ENCODE measurements at regions not wholly inside any gene's neighbourhood (a gene's known extent, or its start where the extent isn't known, plus 50 kb on each side); places are given as distances from the start of the nearest gene placed in this dataset.

GRCh38 chr21:41100826-41101550 lies 67.0 kb upstream of the BACE2 start:
- no peaks in the 10 kb centered on the region for H3K36me3 ChIP-seq (ENCODE audit: control insufficient read depth in 2 of 3, insufficient read depth in 3 of 3, low read length in 3 of 3)
- TF ChIP-seq, protein P1, sequence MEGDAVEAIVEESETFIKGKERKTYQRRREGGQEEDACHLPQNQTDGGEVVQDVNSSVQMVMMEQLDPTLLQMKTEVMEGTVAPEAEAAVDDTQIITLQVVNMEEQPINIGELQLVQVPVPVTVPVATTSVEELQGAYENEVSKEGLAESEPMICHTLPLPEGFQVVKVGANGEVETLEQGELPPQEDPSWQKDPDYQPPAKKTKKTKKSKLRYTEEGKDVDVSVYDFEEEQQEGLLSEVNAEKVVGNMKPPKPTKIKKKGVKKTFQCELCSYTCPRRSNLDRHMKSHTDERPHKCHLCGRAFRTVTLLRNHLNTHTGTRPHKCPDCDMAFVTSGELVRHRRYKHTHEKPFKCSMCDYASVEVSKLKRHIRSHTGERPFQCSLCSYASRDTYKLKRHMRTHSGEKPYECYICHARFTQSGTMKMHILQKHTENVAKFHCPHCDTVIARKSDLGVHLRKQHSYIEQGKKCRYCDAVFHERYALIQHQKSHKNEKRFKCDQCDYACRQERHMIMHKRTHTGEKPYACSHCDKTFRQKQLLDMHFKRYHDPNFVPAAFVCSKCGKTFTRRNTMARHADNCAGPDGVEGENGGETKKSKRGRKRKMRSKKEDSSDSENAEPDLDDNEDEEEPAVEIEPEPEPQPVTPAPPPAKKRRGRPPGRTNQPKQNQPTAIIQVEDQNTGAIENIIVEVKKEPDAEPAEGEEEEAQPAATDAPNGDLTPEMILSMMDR (IDR thresholded peaks at IDR 0.05; ENCODE audit: borderline replicate concordance, extremely low read depth, insufficient read depth): no peak
- H3K27ac ChIP-seq (ENCODE audit: low read depth in 2 of 2, low read length in 2 of 2): no peak overlapping the region
- H3K4me1 ChIP-seq (ENCODE audit: control insufficient read depth in 2 of 3, insufficient read depth in 2 of 3, low read depth in 1 of 3, low read length in 3 of 3): no peaks in the 10 kb centered on the region
- no peaks in the 10 kb centered on the region for H3K27me3 ChIP-seq (ENCODE audit: control insufficient read depth, insufficient read depth, low read length)
- no peak overlapping the region for H3K4me3 ChIP-seq (ENCODE audit: low read length in 3 of 3)
- no peak overlapping the region for H3K9ac ChIP-seq (ENCODE audit: low read length in 3 of 3)
- peaks cover 0 to 4% (median 0%) of the 10 kb centered on the region in 3 donors for H3K9me3 ChIP-seq (ENCODE audit: control insufficient read depth in 2 of 3, insufficient read depth in 1 of 3, low read length in 3 of 3)
- intact Hi-C loops (cut with DNase I): no loop called here
- peak in 1 of 5 donors; percentile 4 for DNase-seq
- no peak for FAIRE-seq

DNA sequence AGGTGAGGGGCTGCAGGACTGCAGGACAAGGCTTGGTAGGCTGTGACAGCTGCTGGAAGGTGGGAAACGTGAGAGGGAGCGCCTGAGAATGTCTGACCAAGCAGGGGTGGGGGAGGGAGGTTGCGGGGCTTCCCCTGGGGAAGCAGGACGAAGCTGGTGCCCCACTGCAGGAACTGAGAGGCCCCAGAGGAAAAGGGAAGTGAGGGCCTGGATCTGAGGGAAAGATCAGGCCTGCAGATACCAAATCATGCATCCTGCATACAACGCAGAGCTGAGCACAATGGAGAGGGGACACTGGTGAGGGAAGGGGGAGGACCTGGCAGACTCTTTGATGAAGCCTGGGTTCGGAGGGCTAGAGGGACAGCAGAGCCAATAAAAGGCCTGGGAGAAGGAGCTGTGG lies 65.7 kb upstream of the BACE2 start:
- no peak overlapping the region for H3K27ac ChIP-seq (ENCODE audit: low read depth in 2 of 2, low read length in 2 of 2)
- no peak overlapping the region for H3K4me3 ChIP-seq (ENCODE audit: low read length in 3 of 3)
- H3K27me3 ChIP-seq (ENCODE audit: control insufficient read depth, insufficient read depth, low read length): no peaks in the 10 kb centered on the region
- no peak for FAIRE-seq
- no peaks in the 10 kb centered on the region for H3K36me3 ChIP-seq (ENCODE audit: control insufficient read depth in 2 of 3, insufficient read depth in 3 of 3, low read length in 3 of 3)
- DNase-seq: peak in 4 of 5 donors; percentile 19 to 45 (median 32)
- H3K9me3 ChIP-seq (ENCODE audit: control insufficient read depth in 2 of 3, insufficient read depth in 1 of 3, low read length in 3 of 3): peaks cover 0 to 4% (median 0%) of the 10 kb centered on the region in 3 donors
- intact Hi-C loops (cut with DNase I): no loop called here
- H3K9ac ChIP-seq (ENCODE audit: low read length in 3 of 3): no peak overlapping the region
- TF ChIP-seq, protein P1 (IDR thresholded peaks at IDR 0.05; ENCODE audit: borderline replicate concordance, extremely low read depth, insufficient read depth): no peak
- H3K4me1 ChIP-seq (ENCODE audit: control insufficient read depth in 2 of 3, insufficient read depth in 2 of 3, low read depth in 1 of 3, low read length in 3 of 3): no peaks in the 10 kb centered on the region

DNA sequence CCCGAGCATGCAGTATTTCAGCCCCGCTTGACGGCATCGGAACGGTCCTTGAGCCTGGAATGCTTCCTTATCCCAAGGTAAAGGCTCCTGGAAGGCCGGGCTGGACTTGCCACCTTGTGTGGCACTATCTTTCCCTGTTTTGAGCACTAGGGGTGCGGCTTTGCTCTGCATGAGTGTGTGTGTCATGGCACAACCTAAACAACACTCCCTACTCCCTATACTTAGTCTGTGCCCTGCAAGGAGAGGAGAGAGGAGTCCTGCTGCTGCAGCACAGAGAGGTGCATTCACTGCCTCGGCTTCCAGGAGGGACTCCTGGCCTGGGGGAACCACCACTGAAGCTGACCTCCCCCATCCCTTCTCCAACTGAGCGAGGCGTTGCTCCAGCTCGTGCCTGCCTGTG lies 60.4 kb upstream of the BACE2 start:
- no peak overlapping the region for H3K4me3 ChIP-seq (ENCODE audit: low read length in 3 of 3)
- no peak overlapping the region for H3K9ac ChIP-seq (ENCODE audit: low read length in 3 of 3)
- intact Hi-C loops (cut with DNase I): no loop called here
- no peaks in the 10 kb centered on the region for H3K4me1 ChIP-seq (ENCODE audit: control insufficient read depth in 2 of 3, insufficient read depth in 2 of 3, low read depth in 1 of 3, low read length in 3 of 3)
- TF ChIP-seq, protein P1 (IDR thresholded peaks at IDR 0.05; ENCODE audit: borderline replicate concordance, extremely low read depth, insufficient read depth): no peak
- H3K27ac ChIP-seq (ENCODE audit: low read depth in 2 of 2, low read length in 2 of 2): no peak overlapping the region
- no peaks in the 10 kb centered on the region for H3K9me3 ChIP-seq (ENCODE audit: control insufficient read depth in 2 of 3, insufficient read depth in 1 of 3, low read length in 3 of 3)
- H3K27me3 ChIP-seq (ENCODE audit: control insufficient read depth, insufficient read depth, low read length): no peaks in the 10 kb centered on the region
- FAIRE-seq: no peak
- no peaks in the 10 kb centered on the region for H3K36me3 ChIP-seq (ENCODE audit: control insufficient read depth in 2 of 3, insufficient read depth in 3 of 3, low read length in 3 of 3)
- DNase-seq: no peak
